GM19240 (cell line): ENCODE measurements at regions not wholly inside any gene's neighbourhood (a gene's known extent, or its start where the extent isn't known, plus 50 kb on each side); places are given as distances from the start of the nearest gene placed in this dataset.

Experiments
- DNase-seq: peaks from one replicate; pipeline ENCODE4 v3.0.0; 2011; ENCODE audit warnings: low spot score; ENCODE audit not compliant: insufficient read length

- no peak for DNase-seq
Measured at GRCh38 chr1:34328281-34328799, 151.6 kb downstream of the C1orf94 start.

GRCh38 chr1:34330061-34330460 lies 153.4 kb downstream of the C1orf94 start:
- DNase-seq: no peak

GRCh38 chr1:34331020-34331926 lies 154.6 kb downstream of the C1orf94 start:
- no peak for DNase-seq

GRCh38 chr1:34332996-34333395 lies 156.3 kb downstream of the C1orf94 start:
- DNase-seq: no peak

- no peak for DNase-seq
Measured at GRCh38 chr1:34338871-34339270, 162.2 kb downstream of the C1orf94 start.

- DNase-seq: no peak
Measured at GRCh38 chr1:34341896-34342295, 165.2 kb downstream of the C1orf94 start.

GRCh38 chr1:34342334-34342733 lies 165.6 kb downstream of the C1orf94 start:
- DNase-seq: no peak

GRCh38 chr1:34346128-34346527 lies 169.4 kb downstream of the C1orf94 start:
- DNase-seq: no peak

GRCh38 chr1:34353409-34353808 lies 176.7 kb downstream of the C1orf94 start:
- DNase-seq: no peak

GRCh38 chr1:34354367-34354766 lies 177.7 kb downstream of the C1orf94 start:
- no peak for DNase-seq

- no peak for DNase-seq
Measured at GRCh38 chr1:34356853-34357252, 180.1 kb downstream of the C1orf94 start.

- no peak for DNase-seq
Measured at GRCh38 chr1:34358636-34359035, 181.9 kb downstream of the C1orf94 start.

- no peak for DNase-seq
Measured at GRCh38 chr1:34359411-34359810, 182.7 kb downstream of the C1orf94 start.

GRCh38 chr1:34360574-34360973 lies 183.9 kb downstream of the C1orf94 start:
- no peak for DNase-seq

GRCh38 chr1:34361121-34361520 lies 184.4 kb downstream of the C1orf94 start:
- DNase-seq: no peak

- no peak for DNase-seq
Measured at GRCh38 chr1:34361781-34362357, 185.2 kb downstream of the C1orf94 start.

GRCh38 chr1:34362949-34363348 lies 186.2 kb downstream of the C1orf94 start:
- DNase-seq: no peak

- no peak for DNase-seq
Measured at GRCh38 chr1:34363447-34363846, 186.7 kb downstream of the C1orf94 start.

- no peak for DNase-seq
Measured at GRCh38 chr1:34363915-34364314, 187.2 kb downstream of the C1orf94 start.

GRCh38 chr1:34364376-34364775 lies 187.7 kb downstream of the C1orf94 start:
- no peak for DNase-seq

GRCh38 chr1:34365295-34365694 lies 188.6 kb downstream of the C1orf94 start:
- no peak for DNase-seq

- no peak for DNase-seq
Measured at GRCh38 chr1:34366875-34367624, 190.3 kb downstream of the C1orf94 start.
